HG03565 (cell line): ENCODE measurements at regions not wholly inside any gene's neighbourhood (a gene's known extent, or its start where the extent isn't known, plus 50 kb on each side); places are given as distances from the start of the nearest gene placed in this dataset.
A peak's percentile ranks its signal among the peaks of the same experiment; 100 is the strongest.
"Not testable (repeated sequence)": the region's sequence is repeated elsewhere in the genome, so short reads cannot be mapped to it uniquely, and the experiment has no call there.

ENCODE experiments used
- ATAC-seq: cut with Tn5 transposase; IDR thresholded peaks from one replicate; pipeline ENCODE4 v1.9.1; 2021; ENCODE audit warnings: mild to moderate bottlenecking, moderate library complexity; ENCODE audit not compliant: unreplicated experiment

DNA sequence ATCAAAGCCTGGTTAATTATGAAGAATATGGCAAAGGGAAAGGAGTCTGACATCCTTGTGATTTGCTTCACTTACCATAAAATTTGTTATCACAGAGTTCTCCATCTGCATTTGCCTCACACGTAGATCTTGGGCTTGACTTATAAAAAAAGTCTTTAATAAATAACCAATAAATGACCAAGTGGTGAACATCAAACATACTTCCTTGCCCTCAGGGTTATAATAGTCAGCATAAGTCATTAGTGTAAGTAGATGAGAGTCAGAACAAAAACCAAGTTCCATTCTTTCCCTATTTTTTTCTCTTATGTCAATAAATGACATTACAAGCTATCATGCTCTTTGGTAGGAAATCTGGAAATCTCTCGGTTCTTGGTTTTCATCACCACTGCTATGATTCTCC, 635.4 kb upstream of the ATXN7L3B start:
- ATAC-seq = no peak

DNA sequence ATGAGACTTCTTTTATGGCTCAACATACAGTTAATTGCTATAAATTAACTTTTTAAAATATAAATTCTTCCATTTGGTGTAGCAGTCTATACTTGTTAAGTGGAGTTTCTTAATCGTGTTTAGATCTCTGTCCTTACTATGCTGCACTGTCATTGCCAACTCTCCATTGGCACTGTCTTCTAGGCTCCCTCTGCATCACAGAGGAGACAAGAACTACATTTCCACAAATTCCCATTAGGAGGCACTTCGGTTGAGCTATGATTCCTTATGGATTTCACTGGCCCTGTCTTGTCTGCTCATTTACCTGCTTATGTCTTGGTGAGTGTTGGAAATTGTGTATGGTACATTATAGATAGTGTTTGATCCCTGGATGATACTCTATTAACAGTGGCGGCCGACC, 630.9 kb upstream of the ATXN7L3B start:
- ATAC-seq = no peak

DNA sequence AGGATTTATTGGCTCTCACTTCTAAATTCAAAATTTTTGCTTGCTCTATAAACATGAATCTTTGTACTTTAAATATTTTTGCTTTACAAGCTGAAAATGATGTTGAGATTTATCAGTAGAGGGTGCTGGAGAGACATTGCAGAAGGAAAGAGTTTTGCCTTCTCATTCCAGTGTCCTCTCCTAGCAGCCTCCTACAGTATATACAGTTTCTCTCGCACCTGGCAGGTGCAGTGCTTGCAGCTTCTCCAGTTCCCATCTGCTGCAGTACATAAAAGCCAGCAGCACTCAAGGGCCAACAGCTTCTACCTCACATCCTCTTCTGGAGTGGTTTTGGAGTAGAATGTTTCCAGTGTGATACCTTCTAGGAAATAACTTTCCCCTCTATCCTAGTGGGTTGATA, 601.8 kb upstream of the ATXN7L3B start:
- no peak for ATAC-seq

DNA sequence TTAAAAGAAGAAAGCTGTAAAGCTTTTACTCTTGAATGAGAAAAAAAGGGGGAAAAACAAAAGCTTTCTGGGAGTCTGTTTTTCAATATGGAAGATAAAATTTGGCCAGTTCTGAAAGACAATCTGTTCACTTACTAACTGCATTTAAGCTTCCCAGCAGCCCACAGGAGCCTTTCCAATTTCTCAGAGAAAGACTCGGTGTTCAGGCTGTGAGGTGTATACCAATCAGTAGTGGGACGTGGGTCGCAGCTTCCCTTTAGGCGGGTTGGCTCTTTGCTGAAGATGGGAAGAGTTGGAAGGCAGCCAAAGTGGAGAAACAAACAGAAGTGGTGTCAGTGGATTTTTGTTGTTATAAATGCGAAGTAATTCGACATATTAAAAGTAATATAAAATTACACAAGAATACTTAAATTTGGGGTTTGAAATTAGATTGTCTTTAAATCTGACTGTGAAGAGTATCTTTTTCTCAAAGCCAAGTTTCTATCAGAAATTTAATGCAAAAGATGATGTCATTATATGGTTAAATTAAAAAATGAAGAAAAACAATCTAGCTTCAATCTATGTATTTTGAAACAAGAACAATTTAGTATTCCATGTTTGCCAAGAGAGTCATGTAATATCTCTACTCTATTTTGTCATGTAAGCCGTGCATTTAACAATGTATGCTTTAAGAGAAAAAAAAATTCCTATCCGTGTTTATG, 590.2 kb upstream of the ATXN7L3B start:
- no peak for ATAC-seq

DNA sequence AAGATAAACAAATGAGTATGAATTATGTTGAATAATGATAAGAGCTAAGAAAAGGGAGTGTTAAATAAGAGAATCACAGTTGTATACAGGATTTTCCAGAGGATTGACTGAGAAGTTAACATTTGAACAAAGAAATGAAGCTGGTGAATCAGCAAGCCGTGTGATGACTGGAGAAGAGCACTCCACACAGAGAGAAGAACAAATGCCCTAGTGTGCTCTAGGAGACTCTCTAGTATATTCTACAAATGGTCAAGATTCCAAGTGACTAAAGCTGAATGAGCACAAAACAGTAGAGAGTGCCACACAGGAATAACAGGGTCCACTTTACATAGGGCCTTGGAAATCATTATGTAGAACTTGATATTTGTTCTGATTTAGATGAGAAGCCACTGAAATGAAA, 587.1 kb upstream of the ATXN7L3B start:
- no peak for ATAC-seq

DNA sequence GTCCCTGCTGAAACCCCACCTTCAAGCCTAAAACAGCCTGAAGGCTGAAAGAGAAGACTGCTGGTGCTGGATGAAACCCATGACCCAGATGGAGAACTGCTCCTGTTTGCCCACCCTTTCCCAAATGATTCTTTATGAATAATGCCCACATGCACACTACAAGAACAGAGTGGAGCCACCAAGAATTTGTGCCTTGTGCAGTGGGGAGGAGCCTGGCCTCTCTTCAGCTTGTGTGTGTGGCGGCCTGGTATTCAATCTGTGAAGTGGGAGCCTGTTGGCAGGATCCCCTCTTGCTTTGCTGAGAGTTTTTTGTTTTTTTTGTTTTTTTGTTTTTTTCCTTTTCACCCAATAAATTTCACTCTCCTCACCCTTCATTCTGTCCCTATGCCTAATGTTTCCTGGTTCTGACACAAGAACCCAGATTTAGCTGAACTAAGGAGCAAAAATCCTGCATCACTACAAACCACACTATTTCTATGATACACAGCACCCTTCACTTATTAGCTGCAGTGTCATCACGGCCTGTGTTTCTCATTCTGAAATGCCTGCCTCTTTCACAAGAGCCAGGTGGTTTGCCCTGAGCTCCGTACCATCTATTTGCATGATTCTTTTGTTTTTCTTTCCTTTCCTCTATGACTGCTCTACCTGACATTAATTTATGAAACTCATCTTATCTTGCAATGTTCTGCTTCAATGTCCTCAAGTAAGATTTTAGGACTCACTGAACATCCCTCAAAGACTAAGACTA, 585.5 kb upstream of the ATXN7L3B start:
- ATAC-seq = no peak

DNA sequence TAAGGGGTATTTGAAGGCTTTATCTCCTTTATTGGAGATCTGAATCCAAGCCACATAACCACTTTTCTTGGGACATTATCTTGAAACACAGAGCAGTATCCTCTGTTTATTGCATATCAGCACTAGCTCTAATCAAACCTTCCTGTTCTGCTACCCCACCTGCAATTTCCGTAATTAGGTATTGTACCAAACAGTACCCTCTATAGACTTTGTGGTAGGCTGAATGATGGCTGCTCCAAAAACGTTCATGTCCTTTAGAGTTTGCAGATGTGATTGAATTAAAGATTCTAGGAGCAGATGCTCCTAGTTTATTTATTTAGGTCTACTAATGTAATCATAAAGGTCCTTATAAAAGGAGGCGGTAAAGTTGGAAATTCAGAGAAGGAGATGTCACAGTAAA, 573.0 kb upstream of the ATXN7L3B start:
- no peak for ATAC-seq

DNA sequence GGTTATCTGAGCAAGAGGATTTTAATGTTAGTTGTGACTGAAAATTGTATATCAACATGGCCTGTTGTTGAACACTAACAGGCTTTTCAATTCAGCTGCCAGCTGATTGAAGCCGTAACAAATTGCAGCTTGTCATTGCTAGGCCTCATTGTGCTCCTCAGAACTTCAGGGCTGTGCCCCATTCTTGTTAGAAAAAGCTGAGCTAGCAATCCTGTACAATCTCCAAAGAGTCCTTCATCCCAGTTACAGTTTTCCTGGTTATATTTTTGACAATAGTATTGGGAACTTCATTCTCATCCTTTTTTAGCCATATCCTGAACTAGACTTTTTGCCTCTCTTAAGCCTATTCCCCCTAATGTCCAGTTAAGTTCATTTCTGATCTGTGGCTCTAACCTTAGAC, 564.1 kb upstream of the ATXN7L3B start:
- no peak for ATAC-seq

DNA sequence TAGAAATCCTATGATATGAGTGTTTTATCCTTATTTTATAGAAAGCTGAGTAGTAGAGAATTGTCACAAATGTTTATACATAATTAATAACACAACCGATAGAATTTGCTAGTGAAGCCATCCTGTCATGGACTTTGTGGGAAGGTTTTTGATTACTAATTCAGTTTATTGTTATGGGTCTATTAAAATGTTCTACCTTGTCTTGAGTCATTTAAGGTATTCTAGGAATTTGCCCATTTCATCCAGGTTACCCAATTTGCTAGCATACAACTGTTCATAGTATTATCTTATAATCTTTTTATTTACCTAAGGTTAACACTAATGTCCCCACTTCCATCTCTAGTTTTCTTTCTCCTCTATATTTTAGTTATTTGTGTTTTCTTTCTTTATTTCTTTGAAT, 553.1 kb upstream of the ATXN7L3B start:
- no peak for ATAC-seq

DNA sequence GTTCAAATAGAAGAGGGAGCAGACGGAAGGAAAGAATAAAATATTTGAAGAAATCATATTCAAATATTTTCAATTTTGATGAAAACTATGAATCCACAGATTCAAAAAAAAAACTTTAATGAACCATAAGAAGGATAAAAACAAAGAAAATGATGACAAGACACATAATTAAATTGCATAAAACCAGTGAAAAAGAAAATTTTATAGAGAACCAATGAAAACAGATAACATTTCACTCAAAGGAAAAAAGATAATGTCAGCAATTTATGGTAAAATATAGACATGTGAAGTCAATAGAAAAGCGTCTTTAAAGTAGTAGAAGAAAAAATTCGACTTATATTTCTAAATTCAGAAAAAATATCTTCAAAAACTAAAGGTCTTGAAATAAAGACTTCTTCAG, 546.5 kb upstream of the ATXN7L3B start:
- ATAC-seq = no peak

DNA sequence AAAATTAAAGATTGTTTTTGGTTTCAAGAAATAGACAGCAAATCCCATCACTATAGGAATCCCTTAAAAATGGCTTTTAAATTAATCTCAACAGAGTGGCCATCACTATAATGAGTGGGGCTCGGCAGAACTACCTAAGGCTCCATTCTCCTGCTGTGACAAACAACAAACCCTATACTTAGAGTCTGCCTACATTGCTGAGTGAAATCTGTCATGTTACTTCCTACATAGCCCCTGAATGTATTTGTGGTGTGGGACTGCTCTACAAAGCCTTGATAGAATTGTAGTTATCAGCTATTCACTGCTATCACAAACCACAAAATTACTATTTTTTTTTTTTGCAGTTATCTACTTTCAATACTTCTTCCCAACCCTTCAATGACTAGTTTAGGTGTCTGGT, 538.7 kb upstream of the ATXN7L3B start:
- no peak for ATAC-seq

DNA sequence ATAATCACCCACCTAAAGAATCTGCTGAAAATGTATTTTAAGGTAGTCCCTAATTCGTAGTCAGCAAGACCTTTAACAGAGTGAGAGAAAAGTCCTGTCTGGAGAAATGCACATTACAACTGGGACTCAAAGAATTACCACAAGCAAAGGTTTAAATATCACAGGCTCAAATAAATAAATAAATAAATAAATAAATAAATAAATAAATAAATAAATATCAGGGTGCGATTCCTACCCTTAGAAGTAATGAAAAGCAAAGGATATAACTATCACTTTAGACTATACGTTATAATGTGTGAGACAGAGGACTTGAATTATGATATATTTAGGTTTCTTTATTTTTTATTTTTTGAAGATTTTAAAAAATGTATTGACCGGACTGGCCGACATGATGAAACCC, 522.5 kb upstream of the ATXN7L3B start:
- no peak for ATAC-seq

DNA sequence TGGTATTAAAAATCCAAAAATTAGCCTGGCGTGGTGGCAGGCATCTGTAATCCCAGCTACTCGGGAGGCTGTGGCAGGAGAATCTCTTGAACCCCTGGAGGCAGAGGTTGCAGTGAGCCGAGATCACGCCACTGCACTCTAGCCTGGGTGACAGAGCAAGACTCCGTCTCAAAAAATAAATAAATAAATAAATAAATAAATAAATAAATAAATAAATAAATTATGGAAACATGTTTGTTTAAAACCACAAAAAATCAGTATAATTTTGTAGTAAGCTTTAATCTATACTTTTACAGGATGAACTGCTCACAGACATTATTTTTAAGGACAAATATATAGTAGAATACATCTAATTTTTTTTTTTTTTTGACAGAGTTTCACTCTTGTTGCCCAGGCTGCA, 521.3 kb upstream of the ATXN7L3B start:
- ATAC-seq = not testable (repeated sequence)

DNA sequence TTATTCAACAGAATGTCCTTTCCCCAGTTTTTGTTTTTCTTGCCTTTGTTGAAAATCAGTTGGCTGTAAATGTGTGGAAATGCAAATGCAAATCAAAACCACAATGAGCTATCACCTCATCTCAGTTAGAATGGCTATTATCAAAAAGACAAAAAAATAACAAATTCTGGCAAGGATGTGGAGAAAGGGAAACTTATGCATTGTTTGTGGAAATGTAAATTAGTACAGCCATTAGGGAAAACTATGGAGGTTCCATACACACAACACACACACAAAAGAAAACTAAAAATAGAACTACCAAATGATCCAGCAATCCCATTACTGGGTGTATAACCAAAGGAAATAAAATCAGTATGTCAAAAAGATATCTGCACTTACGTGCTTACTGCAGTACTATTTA, 518.8 kb upstream of the ATXN7L3B start:
- no peak for ATAC-seq

DNA sequence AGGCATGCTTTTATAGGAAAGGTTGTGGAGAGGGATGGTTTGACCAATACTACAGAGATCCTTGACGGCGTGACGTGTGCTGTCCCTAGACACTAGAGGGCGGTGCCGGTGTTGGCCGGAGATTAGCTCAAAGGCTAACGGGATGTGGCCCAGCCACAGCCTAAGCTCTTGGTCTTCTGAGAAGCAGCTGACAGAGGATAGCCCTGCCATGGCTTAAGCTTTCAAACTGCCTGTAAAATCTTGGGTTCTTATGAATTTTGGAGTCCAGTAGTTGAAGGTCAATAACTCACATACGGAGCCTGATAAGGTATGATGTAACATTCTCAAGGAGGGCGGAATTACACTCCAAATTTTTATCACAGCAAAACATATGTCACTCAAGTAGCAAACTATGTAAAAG, 515.7 kb upstream of the ATXN7L3B start:
- peak; percentile 99 for ATAC-seq

DNA sequence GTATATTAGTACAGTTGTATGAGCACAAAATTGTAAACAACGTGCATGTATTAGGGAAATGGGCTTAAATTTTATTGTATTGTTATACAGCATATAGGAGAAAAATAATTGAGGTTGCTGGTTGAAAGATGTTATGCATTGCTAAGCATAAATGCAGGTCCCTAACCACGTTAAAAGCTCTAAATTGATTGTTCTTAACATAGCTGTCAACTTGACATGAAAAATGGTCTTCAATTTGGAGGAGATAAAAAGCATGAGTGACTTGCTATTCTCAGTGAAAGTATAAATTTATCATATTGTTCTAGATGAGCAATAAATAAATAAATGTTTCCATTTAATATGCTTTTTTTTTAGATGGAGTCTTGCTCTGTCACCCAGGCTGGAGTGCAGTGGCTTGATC, 506.6 kb upstream of the ATXN7L3B start:
- ATAC-seq = no peak

DNA sequence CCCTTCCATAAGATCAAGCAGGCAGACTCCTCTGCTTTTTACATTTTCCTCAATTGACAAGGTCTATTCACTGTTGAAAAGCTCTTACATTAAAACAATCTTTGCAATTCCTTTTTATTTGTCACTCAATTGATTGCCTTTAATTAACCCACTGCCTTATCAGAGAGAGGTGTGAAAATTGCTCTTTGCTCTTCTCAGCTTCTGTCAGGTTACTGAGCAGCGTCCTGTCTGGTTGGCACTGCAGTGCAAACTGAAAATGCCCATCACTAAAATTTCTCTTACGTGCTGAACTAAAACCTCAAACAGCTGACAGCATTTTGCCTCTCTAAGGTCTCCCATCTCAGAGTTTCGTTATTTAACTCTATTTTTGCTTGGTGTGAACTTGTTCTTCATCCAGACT, 504.1 kb upstream of the ATXN7L3B start:
- ATAC-seq = no peak

DNA sequence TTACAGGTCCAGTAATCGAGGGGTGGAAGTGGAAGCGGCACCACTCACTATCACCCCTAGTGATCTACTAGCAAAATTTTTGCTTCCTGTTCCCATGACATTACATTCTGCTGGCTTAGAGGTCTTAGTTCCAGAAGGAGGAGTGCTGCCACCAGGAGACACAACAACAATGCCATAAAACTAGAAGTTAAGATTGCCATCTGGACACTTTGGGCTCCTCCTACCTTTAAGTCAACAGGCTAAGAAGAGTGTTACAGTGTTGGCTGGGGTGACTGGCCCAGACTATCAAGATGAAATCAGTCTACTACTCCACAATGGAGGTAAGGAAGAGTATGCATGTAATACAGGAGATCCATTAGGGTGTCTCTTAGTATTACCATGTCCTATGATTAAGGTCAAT, 498.5 kb upstream of the ATXN7L3B start:
- ATAC-seq = not testable (repeated sequence)

DNA sequence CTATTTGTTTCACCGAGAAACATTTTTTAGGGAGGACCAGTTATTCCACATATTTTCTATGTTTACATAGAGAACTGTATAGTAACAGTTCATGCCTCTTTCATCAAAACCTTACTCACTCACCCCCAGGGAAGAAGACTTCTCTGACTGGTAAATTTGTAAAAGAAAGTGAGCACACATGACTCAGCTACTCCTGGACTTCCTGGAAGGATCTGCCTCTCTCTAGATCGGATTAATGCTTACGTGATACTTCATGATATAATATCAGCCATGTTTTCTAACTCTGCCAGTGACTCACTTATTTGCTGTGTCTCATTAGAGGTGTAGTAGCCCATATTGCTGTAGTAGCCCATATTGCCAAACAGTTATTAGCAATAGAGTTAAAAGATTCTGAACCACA, 494.3 kb upstream of the ATXN7L3B start:
- ATAC-seq = no peak

DNA sequence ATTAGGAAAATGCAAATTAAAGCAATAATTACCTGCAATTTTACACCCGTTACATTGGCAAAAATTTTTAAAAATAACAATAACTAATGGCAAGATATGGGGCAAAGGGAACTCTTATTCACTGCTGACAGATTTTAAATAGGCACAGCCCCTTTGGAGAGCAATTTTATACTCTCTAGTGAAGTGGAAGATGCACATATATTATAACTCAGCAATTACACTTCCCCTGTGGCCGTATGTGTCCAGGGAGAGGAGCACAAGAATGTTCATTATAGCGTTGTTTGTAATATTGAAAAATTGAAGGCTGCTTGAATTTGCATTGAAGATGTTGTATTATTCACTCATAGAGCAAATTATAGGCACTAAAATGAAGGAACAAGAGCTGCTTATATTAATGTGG, 488.3 kb upstream of the ATXN7L3B start:
- no peak for ATAC-seq

DNA sequence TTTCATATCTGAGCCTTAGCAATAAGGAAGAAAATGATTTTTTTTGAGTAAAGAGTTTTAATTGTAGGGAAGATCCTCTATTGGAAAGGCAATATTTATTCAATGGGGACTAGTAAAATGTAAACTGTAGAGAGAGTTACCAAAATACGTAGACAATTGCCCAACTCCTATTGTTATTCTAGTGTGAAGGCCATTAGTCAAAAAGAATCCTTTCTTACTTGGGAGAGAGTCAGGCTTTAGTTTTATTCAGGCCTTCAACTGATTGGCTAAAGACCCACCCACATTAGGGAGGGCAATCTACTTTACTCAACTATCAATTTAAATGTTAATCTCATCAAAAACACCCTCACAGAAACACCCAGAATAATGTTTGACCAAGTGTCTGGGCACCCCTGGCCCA, 485.8 kb upstream of the ATXN7L3B start:
- ATAC-seq = no peak

DNA sequence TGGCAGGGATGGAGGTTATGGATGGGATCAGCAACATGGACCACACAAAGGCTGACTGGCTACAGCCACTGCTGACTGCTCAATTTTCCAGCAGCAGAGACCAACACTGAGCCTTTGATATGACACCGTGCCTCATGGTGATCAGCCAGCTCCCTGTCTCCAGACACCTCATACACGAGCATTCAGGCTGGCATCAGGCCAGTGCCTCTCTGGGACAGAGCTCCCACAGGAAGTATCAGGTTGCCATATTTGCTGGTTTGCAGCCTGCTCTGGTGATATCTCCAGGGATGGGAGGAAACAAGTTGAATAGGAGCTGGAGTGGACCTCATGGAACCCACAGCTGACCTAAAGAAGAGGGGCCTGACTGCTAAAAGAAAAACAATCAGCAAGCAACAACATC, 471.2 kb upstream of the ATXN7L3B start:
- ATAC-seq = no peak

DNA sequence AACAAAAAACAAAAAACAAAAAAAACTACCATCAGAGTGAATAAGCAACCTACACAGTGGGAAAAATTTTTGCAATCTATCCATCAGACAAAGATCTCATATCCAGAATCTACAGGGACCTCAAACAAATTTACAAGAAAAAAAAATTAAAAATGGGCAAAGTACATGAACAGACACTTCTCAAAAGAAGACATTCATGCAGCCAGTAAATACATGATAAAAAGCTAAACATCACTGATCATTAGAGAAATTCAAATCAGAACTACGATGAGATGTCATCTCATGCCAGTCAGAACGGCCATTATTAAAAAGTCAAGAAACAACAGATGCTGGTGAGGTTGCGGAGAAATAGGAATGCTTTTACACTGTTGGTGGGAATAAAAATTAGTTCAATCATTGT, 466.5 kb upstream of the ATXN7L3B start:
- no peak for ATAC-seq
